Smooth muscle cell (in vitro differentiated cells): ENCODE measurements at regions not wholly inside any gene's neighbourhood (a gene's known extent, or its start where the extent isn't known, plus 50 kb on each side); places are given as distances from the start of the nearest gene placed in this dataset.

ENCODE experiments used
- DNase-seq: peaks from one replicate; lab custom pipeline; 2025; ENCODE audit not compliant: unreplicated experiment; lab: John Stamatoyannopoulos, UW
- H2AFZ ChIP-seq: fragments of 200-600 bp; sonication (generic); 2 replicates; pipeline ENCODE4 v1.6.0; 2016; ENCODE audit warnings: antibody characterized with exemption, low read depth, mild to moderate bottlenecking
- H3F3A ChIP-seq: fragments of 200-600 bp; sonication (generic); 2 replicates; pipeline ENCODE4 v1.6.0; 2017; ENCODE audit warnings: antibody characterized with exemption, low read depth
- H3K27ac ChIP-seq: fragments of 200-600 bp; sonication (generic); 2 replicates; pipeline ENCODE4 v1.5.1; 2016; ENCODE audit warnings: low read depth, mild to moderate bottlenecking
- H3K27me3 ChIP-seq: fragments of 200-600 bp; sonication (generic); 2 replicates; pipeline ENCODE4 v1.6.1; 2016; ENCODE audit warnings: low read depth, mild to moderate bottlenecking
- H3K36me3 ChIP-seq: fragments of 200-600 bp; sonication (generic); 2 replicates; pipeline ENCODE4 v1.5.1; 2016; ENCODE audit warnings: low read depth
- H3K4me1 ChIP-seq: fragments of 200-600 bp; sonication (generic); 2 replicates; pipeline ENCODE4 v1.5.1; 2016; ENCODE audit warnings: low read depth
- H3K4me2 ChIP-seq: fragments of 200-600 bp; sonication (generic); 2 replicates; pipeline ENCODE4 v1.6.0; 2016; ENCODE audit warnings: mild to moderate bottlenecking
- H3K4me3 ChIP-seq: fragments of 200-600 bp; sonication (generic); 2 replicates; pipeline ENCODE4 v1.5.1; 2016; ENCODE audit warnings: mild to moderate bottlenecking
- H3K79me2 ChIP-seq: fragments of 200-600 bp; sonication (generic); 2 replicates; pipeline ENCODE4 v1.6.0; 2016; ENCODE audit warnings: low read depth, mild to moderate bottlenecking
- H3K9ac ChIP-seq: fragments of 200-600 bp; sonication (generic); 2 replicates; pipeline ENCODE4 v1.6.0; 2016; ENCODE audit warnings: low read depth
- H3K9me3 ChIP-seq: fragments of 200-600 bp; sonication (generic); replicated peaks from 2 replicates; pipeline ENCODE4 v1.5.1; 2016; ENCODE audit warnings: low read depth
- H4K20me1 ChIP-seq: fragments of 200-600 bp; sonication (generic); 2 replicates; pipeline ENCODE4 v1.6.0; 2016; ENCODE audit warnings: low read depth
- WGBS: methylation state at CpG from one replicate; pipeline ENCODE4 v1.1.7; 2016; ENCODE audit warnings: low lambda C conversion rate; 5-methylcytosine and 5-hydroxymethylcytosine counted together
- TF ChIP-seq, protein P1 (sequence below): fragments of 200-600 bp; sonication (generic); IDR thresholded peaks from 2 replicates; pipeline ENCODE4 v1.5.1; 2017; ENCODE audit warnings: borderline replicate concordance, mild to moderate bottlenecking, antibody characterized with exemption; ENCODE audit not compliant: insufficient read depth, poor library complexity, severe bottlenecking

DNA sequence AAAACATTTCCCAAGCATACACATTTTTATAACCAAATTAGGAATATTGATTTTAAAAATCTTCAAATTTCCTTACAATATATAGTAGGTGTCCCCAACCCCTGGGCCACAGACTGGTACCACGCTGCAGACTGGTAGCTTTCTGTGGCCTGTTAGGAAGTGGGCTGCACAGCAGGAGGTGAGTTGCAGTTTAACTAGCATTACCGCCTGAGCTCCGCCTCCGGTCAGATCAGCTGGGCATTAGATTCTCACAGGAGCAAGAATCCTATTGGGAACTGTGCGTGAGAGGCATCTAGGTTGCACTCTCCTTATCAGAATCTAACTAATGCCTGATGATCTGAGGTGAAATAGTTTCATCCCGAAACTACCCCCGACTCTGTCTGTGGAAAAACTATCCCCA lies 62.1 kb downstream of the ZWINT start:
- H3K4me3 ChIP-seq = no peak overlapping the region
- TF ChIP-seq, protein P1, sequence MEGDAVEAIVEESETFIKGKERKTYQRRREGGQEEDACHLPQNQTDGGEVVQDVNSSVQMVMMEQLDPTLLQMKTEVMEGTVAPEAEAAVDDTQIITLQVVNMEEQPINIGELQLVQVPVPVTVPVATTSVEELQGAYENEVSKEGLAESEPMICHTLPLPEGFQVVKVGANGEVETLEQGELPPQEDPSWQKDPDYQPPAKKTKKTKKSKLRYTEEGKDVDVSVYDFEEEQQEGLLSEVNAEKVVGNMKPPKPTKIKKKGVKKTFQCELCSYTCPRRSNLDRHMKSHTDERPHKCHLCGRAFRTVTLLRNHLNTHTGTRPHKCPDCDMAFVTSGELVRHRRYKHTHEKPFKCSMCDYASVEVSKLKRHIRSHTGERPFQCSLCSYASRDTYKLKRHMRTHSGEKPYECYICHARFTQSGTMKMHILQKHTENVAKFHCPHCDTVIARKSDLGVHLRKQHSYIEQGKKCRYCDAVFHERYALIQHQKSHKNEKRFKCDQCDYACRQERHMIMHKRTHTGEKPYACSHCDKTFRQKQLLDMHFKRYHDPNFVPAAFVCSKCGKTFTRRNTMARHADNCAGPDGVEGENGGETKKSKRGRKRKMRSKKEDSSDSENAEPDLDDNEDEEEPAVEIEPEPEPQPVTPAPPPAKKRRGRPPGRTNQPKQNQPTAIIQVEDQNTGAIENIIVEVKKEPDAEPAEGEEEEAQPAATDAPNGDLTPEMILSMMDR = no peak
- H3K9ac ChIP-seq = no peak overlapping the region
- no peaks in the 10 kb centered on the region for H3K36me3 ChIP-seq
- WGBS = 70% methylated on average over 7 of the region's 7 CpGs
- no peaks in the 10 kb centered on the region for H3K79me2 ChIP-seq
- H3K9me3 ChIP-seq = no peaks in the 10 kb centered on the region
- H3K4me2 ChIP-seq = no peak overlapping the region
- no peak overlapping the region for H3K27ac ChIP-seq
- no peak for DNase-seq
- no peaks in the 10 kb centered on the region for H3K4me1 ChIP-seq
- H3F3A ChIP-seq = no peaks in the 10 kb centered on the region
- H2AFZ ChIP-seq = no peak overlapping the region
- peaks cover 11% of the 10 kb centered on the region for H3K27me3 ChIP-seq
- no peaks in the 10 kb centered on the region for H4K20me1 ChIP-seq

DNA sequence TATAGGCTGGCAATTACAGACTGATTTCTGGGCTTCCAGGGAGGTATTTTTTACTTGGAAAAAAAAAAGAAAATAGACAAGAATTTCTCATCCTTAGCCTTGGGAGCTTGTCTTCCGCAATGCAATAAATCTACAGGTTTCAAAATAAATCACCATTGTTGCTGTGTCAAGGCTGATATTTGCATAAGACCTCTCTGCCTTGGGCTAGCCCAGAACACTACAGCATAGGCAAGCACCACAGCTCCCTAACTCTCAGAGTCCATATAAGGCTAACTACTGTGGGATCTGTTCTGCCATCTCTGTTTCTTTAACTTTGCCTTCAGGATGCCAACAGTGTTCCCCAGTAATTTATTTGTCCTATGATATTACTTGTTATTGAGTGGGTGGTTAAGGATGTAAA lies 64.4 kb downstream of the ZWINT start:
- Histone ChIP-seq H3K4me2 (no peak overlapping the region), H3F3A (no peaks in the 10 kb centered on the region), H3K27ac (no peak overlapping the region), H2AFZ (no peak overlapping the region), H3K27me3 (no peaks in the 10 kb centered on the region), H3K36me3 (no peaks in the 10 kb centered on the region), H3K4me3 (no peak overlapping the region), H3K4me1 (no peaks in the 10 kb centered on the region), H3K9ac (no peak overlapping the region), H3K9me3 (peaks cover 6% of the 10 kb centered on the region), H4K20me1 (no peaks in the 10 kb centered on the region), H3K79me2 (no peaks in the 10 kb centered on the region)
- TF ChIP-seq, protein P1 = no peak
- WGBS = 81% methylated on average over 1 of the region's 1 CpG
- no peak for DNase-seq

DNA sequence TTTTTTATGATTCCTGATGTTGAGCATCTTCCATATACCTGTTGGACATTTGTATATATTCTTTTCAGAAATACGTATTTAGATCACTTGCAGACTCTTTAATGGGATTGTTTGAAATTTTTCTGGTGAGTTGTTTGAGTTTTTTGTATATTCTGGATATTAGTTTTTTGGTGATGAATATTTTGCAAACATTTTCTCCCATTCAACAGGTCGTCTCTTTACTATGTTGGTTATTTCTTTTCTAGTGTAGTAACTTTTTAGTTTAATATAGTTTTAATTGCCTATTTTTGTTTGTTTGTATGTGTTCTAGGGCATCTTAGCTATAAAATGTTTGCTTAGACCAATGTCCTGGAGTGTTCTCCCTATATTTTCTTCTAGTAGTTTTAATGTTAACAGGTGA lies 72.7 kb downstream of the ZWINT start:
- no peak for DNase-seq
- H3K9me3 ChIP-seq = peaks cover 6% of the 10 kb centered on the region
- H3K27me3 ChIP-seq = no peaks in the 10 kb centered on the region
- TF ChIP-seq, protein P1 = no peak
- no peaks in the 10 kb centered on the region for H3F3A ChIP-seq
- H3K9ac ChIP-seq = no peak overlapping the region
- 73% methylated on average over 2 of the region's 2 CpGs for WGBS
- no peaks in the 10 kb centered on the region for H3K36me3 ChIP-seq
- H3K79me2 ChIP-seq = no peaks in the 10 kb centered on the region
- no peaks in the 10 kb centered on the region for H3K4me1 ChIP-seq
- H3K4me3 ChIP-seq = no peak overlapping the region
- H3K4me2 ChIP-seq = no peak overlapping the region
- no peak overlapping the region for H3K27ac ChIP-seq
- H2AFZ ChIP-seq = no peak overlapping the region
- H4K20me1 ChIP-seq = no peaks in the 10 kb centered on the region

DNA sequence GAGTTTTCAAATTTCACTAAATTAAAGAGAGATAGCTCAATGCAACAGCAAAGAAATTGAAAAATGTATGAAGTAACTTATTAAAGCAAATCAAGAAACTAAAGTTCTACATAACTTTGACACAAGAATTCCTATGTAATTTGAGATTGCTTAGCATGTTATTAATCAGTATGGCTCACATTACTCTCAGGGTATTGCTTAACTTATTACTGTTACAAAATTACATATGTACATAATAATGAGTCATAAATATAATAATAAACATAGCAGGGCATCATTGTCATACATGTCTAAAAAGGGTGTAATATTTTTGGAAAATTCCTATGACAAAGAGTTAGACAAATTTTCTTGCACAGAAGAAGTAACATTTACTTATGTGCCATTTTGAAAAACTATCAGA lies 75.0 kb downstream of the ZWINT start:
- no peaks in the 10 kb centered on the region for H3F3A ChIP-seq
- no peaks in the 10 kb centered on the region for H4K20me1 ChIP-seq
- DNase-seq = no peak
- H3K36me3 ChIP-seq = no peaks in the 10 kb centered on the region
- H3K4me1 ChIP-seq = no peaks in the 10 kb centered on the region
- no peaks in the 10 kb centered on the region for H3K27me3 ChIP-seq
- H3K79me2 ChIP-seq = no peaks in the 10 kb centered on the region
- no peak overlapping the region for H2AFZ ChIP-seq
- H3K9ac ChIP-seq = no peak overlapping the region
- H3K4me3 ChIP-seq = no peak overlapping the region
- TF ChIP-seq, protein P1 = no peak
- no peak overlapping the region for H3K4me2 ChIP-seq
- H3K27ac ChIP-seq = no peak overlapping the region
- no peaks in the 10 kb centered on the region for H3K9me3 ChIP-seq
